Coronary artery (tissue), 2 donors: ENCODE measurements at regions not wholly inside any gene's neighbourhood (a gene's known extent, or its start where the extent isn't known, plus 50 kb on each side); places are given as distances from the start of the nearest gene placed in this dataset.

Experiments used
- DNase-seq: peaks from one replicate; pipeline ENCODE4 v3.0.0-alpha.2; 2017; ENCODE audit warnings: low spot score
- H3K27ac ChIP-seq, 2 donors: fragments of 200-600 bp; sonication (generic); one replicate each; pipeline ENCODE4 v1.5.1; 2016 to 2019
- H3K4me3 ChIP-seq: fragments of 200-600 bp; sonication (generic); 2 replicates; pipeline ENCODE4 v1.5.1; 2016; ENCODE audit warnings: mild to moderate bottlenecking, moderate library complexity
- TF ChIP-seq, protein P1 (sequence below): fragments of 200-600 bp; sonication (generic); IDR thresholded peaks from one replicate; pipeline ENCODE4 v1.5.1; 2019; ENCODE audit warnings: antibody characterized with exemption

DNA sequence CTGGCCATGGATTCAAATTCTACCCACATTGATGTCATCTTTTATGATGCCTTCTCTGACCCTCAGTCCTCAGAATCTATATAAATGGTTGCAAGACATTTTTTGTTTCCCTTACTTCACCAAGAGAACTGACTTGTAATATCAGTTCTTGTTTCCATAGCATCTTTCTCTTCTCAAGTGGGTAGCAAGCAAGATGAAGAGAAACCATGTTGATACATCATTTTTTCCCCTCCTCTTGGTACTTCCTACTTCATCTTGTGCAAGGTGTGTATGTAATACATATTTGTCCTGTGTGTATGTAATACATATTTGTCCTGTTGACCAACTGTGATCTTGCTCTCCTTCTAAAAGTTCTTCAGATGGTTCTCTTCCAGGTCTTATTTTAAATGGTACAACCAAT is 348.6 kb downstream of the PTEN start:
- no peak overlapping the region for H3K4me3 ChIP-seq
- DNase-seq, result no peak
- no peak overlapping the region for H3K27ac ChIP-seq
- TF ChIP-seq, protein P1, sequence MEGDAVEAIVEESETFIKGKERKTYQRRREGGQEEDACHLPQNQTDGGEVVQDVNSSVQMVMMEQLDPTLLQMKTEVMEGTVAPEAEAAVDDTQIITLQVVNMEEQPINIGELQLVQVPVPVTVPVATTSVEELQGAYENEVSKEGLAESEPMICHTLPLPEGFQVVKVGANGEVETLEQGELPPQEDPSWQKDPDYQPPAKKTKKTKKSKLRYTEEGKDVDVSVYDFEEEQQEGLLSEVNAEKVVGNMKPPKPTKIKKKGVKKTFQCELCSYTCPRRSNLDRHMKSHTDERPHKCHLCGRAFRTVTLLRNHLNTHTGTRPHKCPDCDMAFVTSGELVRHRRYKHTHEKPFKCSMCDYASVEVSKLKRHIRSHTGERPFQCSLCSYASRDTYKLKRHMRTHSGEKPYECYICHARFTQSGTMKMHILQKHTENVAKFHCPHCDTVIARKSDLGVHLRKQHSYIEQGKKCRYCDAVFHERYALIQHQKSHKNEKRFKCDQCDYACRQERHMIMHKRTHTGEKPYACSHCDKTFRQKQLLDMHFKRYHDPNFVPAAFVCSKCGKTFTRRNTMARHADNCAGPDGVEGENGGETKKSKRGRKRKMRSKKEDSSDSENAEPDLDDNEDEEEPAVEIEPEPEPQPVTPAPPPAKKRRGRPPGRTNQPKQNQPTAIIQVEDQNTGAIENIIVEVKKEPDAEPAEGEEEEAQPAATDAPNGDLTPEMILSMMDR, result no peak

GRCh38 chr10:88213065-88213605 is 349.7 kb downstream of the PTEN start:
- no peak overlapping the region for H3K27ac ChIP-seq
- H3K4me3 ChIP-seq, result no peak overlapping the region
- DNase-seq, result no peak
- TF ChIP-seq, protein P1, result no peak

GRCh38 chr10:88216976-88217375 is 353.6 kb downstream of the PTEN start:
- H3K27ac ChIP-seq, result no peak overlapping the region
- DNase-seq, result no peak
- TF ChIP-seq, protein P1, result no peak
- no peak overlapping the region for H3K4me3 ChIP-seq

GRCh38 chr10:88218362-88218761 is 354.9 kb downstream of the PTEN start:
- H3K4me3 ChIP-seq, result no peak overlapping the region
- no peak overlapping the region for H3K27ac ChIP-seq
- TF ChIP-seq, protein P1, result no peak
- no peak for DNase-seq

GRCh38 chr10:88219753-88220152 is 356.3 kb downstream of the PTEN start:
- Histone ChIP-seq H3K4me3 (no peak overlapping the region), H3K27ac (no peak overlapping the region)
- TF ChIP-seq, protein P1, result no peak
- DNase-seq, result no peak

DNA sequence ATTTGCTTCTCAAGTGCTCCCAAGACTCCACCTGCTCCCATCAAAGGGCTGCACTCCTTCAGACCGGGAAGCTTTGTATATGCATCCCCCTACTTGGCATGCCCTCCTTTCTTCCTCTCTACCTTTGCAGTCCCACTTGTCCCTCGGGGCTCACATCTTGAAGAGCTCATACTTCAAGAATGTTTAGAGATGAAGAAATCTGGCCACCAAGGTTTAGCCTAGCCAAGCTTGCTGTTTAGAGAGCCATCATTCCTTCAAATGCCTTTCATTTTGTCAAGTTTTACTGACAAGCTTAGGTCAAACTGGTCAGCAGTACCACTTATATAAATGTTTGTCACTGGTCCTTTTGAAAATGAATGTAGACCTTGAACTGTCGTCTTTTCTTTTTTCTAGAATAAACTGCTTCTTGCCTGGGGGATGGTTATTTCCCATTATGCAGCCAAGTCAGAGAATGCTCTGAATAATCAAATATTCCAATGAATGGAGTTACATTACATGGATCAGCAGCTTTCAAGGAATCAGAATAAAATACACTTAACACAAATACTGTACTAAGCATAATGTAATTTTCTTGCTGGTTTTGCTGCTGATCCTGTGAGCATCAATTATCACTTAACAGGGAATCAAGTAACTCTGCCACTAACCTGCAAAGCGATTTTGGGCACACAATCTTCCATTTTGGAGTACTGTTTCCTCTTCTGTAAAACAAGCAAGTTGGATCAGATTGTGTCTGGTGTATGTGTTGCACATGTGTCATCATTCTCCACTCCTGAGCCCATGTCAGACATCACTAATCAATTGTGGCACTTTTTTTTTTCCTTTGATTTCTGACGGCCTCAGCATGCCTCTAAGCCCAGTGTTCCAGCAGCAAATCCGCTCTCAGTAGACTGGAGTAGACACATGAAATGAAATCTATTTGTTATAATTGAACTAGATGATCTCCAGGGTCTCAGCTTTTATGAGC is 357.9 kb downstream of the PTEN start:
- no peak overlapping the region for H3K4me3 ChIP-seq
- TF ChIP-seq, protein P1, result no peak
- H3K27ac ChIP-seq, result no peak overlapping the region
- DNase-seq, result no peak

DNA sequence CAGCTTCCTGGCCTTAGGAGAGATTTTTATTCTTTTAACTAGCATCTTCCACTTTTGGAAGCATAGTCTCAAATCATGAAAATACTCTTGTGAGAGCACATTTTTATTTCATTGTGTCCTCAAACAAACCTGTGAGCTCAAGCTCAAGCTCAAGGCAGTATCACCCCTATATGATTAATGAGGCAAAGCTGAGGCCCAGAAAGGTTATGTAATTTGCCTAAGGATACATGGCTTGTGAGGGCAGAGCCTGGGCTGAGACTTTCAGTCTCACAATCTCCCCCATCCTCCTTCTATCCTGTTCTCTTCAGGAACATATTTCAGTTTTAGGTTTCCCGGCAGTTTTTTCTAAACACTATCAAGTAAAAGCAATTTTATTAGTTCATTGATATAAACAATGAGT is 359.5 kb downstream of the PTEN start:
- TF ChIP-seq, protein P1, result no peak
- no peak overlapping the region for H3K27ac ChIP-seq

More for the DNA sequence above, 359.5 kb downstream of the PTEN start:
- no peak for DNase-seq
- H3K4me3 ChIP-seq, result no peak overlapping the region
